DMS153 (cell line): ENCODE measurements at regions not wholly inside any gene's neighbourhood (a gene's known extent, or its start where the extent isn't known, plus 50 kb on each side); places are given as distances from the start of the nearest gene placed in this dataset.

Experiments
- DNase-seq: peaks from one replicate; lab custom pipeline; 2025; lab: John Stamatoyannopoulos, UW

DNA sequence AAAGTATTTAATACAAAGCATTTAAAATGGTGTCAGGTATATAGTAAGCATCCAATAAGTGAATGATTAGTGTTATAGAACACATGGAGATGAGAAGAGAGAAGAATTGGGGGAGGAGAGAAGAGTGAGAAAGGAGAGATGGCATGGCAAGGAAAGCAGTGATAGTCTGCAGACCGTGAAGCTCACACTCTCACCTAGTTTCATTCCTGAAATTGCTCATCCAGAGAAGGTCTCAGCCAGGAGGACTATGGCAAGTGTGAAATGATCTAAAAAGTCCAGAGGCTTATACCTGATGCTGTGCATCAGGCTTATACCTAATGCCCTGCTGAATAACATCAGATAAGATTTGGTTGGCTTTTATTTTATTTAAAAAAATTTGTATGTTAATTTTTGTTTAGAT is 351.6 kb upstream of the KLF12 start:
- DNase-seq, result no peak

DNA sequence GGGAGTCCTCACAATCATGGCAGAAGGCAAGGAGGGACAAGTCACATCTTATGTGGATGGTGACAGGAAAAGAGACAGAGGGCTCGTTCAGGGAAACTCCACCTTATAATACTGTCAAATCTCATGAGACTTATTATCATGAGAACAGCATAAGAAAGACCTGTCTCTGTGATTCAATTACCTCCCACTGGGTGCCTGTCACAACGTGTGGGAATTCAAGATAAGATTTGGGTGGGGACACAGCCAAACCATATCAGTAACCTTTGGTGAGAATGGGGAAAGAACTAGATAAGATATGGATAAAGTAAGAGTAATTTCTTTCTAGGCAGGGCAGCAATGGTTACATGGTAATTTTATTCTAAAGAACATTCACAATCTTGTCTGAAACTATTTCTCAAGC is 344.9 kb upstream of the KLF12 start:
- no peak for DNase-seq

DNA sequence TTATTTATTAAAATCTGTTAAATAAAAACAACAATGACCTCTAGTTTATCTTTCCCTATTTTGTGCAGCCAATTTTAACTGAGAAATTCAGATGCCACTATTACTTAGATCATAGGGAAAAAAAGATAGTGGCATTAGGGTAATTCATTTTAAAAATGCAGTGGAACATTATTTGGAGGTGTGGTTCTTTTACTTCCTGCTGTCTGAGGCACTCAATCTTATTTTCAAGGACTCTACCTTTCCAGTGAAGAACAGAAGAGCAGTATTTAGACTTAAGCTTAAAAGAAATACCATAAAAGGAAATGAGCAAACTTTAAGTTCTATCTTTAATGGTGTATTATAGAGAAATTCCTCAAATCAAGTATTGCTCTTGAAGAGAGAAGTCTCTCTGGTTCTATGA is 342.6 kb upstream of the KLF12 start:
- DNase-seq, result no peak

DNA sequence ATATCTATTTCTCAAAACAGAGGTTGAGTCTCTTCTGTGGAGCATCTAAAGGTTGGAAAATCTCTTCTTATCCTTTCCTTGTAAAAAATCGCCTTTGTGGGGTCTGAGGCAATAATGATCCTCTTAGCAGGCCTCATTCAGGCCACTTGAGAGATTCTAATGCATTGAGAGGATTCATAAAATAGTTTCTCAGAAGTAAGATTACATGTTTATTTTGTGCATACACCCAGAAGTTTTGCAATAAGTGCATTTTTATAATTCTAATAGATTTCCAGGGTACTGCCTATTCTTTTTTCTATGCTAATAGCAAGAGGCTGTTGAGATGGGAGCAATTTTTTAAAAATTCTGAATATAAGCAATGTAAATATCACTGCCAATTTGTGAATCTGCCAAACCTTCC is 342.2 kb upstream of the KLF12 start:
- DNase-seq, result no peak

DNA sequence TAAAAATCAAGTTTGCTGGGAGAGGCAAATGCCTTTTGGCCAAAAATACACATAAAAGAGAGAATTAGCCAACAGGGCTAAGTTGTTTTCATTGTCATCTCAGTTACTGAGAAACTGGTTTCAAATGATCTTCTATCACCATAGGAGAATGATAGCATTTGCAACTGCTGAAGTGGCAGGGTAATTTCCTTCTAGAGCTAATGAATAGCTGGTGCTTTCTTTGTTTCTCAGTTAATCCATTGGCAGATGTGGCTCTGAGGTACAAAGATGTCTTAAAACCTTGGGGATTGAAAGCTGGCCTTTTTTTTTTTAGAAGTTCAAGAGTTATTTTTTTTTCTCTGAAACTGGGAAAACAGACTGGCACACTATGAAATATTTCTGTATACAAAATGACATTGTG is 332.7 kb upstream of the KLF12 start:
- DNase-seq, result no peak

DNA sequence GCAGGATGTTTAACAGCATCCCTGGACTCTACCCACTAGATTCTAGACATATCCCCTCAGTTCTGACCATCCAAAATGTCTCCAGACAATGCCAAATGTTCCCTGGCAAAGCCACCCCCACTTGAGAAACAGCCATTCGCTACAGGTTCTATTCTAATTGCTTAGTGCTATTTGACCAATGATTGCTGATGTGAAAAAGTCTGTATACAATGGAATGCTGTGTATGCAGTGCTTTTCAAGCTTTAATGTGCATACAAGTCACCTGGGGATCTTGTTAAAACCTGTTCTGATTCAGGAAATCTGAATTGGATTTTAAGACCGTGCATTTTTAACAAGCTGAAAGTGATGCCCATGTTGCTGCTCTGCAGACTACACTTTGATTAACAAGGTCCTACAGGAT is 331.8 kb upstream of the KLF12 start:
- no peak for DNase-seq

DNA sequence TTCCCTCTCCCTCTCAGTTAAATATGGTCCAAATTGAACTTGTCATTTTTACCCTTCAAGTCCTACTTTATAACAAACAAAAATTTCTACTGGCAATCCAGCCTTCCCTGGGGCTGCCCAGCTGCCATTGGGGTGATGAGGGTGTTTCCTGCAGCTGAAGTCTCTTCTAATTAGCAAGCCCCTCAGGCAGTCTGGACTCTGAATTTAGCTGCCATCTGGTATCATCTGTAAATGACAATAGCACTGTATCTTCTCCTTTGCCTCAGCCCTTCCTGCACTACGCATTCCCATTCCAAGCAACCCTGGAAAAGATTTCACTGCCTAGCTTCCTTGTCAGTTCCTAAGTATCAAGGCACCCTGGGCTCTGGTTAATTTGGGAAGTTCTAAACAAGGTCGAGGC is 331.1 kb upstream of the KLF12 start:
- no peak for DNase-seq

DNA sequence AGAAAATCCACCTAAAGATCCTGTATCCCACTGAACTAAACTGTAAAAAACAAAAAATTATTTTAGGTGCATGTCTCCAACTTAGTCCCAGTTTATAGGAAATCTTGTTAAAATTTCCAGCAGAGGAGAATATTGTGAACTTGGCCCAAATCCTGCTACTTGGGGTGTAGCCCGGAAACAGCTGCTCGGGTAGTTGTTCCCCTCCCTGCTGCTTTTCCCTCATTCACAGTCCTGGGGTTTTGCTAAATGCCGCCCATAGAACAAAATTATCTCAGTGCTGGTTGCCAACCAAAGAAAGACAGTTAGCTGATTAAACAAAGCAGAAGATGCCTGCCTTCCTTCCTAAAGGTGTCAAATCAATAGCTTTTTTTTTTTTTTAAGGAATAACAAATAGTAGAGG is 330.5 kb upstream of the KLF12 start:
- no peak for DNase-seq

DNA sequence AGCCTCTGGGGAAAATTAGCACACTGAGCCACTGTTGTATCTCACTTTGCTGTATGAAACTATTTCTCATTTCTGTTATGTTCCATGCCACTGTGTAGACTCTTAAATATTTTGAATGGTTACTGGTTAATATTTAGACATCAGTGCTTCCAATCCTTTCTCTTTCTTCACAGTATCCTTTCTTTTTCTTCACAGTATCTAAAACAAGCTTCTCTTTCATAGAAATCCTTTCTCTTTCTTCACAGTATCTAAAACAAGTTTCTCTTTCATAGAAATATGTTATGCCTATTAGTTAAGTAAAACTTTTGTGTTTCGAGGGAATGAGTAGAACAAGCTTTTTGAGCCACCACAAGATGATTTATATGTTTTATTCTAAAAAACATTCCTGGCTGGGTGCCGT is 326.8 kb upstream of the KLF12 start:
- DNase-seq, result no peak

DNA sequence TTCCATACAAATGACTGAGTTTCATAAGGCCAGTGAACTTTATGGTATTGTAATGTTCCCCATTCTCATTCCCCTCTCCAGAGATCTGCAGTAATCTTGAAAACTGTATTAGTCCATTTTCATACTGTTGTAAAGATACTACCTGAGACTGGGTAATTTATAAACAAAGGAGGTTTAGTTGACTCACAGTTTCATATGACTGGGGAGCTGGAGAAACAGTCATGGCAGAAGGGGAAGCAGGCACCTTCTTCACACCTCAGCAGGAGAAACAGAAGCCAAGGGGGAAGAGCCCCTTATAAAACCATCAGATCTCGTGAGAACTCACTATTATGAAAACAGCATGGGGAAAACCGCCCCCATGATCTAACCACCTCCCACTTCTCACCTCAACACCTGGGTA is 318.7 kb upstream of the KLF12 start:
- no peak for DNase-seq

DNA sequence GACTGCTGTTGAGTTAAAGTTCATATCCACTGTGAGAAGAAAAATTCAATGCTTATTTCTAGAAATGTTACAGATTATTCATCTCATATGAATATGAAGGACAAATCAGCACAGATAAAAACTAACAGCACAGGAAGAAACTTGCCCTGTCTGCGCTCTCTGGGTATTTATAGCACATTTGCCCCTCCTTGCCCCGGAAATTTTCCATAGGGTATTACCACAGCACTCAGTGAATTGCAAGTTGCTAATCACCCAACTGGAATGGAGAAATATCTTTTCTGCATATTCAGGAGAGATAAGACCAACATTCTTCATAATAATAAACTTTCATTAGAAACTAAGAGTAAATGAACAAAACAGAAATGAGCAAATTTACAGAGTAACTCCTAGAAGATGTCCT is 318.0 kb upstream of the KLF12 start:
- DNase-seq, result no peak

DNA sequence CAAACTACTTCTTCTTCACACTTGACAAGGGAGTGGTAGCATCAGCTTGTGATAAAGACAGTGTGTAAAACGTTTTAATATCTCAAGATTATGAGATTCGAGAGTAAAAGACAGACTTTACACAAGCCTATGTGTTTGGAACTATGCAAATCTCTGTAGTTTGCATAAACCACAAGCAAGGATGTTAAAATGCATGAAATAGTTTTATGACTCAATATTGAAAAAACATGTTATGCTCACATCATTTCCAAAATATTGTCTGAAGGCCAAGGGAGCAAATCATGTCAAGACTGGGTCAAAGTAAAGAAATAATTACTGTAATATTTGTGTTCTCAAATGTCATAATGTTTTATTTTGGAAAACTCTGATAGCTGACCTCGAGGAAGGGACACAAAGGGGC is 316.8 kb upstream of the KLF12 start:
- DNase-seq, result no peak

DNA sequence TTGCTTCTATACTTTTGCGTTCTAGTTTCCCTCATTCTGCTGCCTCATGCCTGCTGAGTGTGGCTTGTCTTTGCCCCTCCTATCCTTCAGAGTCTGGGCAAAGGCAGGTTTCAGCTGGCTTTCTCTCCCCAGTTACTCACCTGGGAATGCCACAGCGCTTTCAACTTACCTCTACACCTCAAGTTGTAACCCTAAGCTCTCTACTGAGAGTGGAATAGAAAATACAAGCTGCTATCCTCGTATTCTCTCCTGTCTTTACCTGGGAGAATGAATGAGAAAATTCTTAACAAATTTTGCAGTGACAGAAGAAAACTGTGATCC is 316.3 kb upstream of the KLF12 start:
- no peak for DNase-seq

DNA sequence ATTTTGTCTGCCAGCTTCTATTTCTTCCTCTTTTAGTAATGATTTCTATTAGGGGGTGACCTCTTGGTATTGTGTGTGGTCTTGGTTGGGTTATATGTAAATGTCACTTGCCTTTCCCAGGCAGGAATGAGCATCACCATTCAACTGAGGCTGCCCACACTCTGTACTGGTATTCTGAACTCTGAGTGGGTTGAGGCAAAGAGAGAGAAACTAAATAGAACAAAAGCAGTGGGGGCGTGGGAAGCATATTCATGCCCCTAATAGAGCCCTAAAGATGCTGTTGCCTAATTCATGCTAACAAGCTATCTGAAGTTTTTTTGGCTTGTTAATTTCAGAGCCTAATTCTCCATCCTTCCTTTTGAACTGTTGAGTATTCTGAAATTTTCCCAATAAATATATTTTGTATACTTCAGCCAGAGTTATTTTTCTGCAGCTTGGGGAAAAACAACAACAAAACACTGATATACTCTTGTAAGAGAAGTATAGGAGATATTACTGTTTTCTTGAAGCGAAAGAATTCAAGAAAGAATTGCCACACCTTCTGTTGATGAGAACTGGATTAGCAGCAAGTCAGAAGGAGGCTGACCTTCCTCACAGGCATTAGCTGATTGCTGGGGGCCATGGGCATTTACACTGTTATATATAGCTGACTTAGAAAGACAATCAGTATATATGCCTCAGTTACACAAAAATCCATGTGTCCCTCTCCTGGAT is 315.8 kb upstream of the KLF12 start:
- DNase-seq, result no peak

DNA sequence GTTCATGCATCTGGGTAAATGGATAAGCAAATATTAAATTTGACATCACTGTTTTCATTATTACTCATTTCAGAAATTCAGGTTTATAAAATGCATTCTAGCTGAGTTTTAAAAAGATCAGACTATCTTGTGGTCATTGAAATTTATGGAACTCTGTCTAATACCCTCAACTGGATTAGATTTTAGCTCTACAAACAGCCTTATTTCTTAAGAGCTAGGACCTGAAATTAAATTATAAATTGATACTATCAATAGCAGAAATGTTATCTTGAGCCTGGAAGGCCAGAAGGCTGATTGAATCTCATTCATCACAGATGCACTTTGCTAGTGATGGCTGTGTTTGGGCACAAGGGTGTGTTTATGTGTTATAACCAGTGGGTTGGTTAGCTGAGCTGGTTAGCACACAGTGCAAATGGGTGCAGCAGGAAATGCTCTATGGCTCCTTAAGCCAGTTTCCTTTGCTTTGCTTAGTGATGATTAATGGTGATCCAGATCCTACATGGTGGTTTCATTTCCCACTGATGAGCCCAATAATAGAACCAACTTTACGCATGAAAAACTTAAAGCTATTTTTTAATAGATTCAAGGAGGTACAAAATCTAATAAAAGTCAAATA is 310.8 kb upstream of the KLF12 start:
- peak; percentile 16 for DNase-seq

DNA sequence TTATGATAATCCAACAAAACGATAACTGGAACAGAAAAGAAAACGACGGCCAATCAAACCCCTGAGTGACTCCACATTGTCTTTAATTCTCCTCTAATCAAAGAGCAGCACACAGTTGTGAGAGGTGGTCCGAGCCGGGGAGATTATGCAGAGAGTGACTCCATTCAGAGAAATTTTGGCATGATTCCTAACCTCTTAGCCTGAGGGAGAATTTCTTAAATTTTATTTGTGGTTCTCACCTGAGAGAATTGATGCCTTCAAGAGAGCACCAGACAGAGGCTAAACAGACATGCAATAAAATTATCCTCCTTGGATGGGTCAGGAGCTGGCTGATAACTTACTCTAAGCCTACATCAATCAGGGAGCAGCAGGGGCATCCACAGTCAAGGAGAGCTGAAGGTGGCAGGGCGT is 310.0 kb upstream of the KLF12 start:
- DNase-seq, result no peak

DNA sequence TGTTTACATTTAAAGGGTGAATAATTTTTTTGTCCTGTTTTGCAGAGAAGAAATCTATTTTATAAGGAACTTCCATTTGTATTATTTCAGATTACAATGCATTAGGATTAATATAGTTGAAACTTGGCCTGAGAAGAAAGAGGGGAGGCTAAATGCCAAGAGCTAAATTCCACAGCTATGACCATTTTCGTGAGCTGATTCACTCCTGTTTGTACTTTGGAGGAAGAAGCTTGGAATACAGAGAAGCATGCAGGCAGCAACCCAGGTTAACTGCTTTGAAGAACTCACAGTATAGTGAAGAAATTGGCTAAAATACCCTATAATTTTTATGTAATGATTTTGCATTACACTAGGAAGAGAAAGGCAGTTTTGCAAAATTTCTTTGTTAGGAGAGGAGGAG is 309.4 kb upstream of the KLF12 start:
- DNase-seq, result no peak

DNA sequence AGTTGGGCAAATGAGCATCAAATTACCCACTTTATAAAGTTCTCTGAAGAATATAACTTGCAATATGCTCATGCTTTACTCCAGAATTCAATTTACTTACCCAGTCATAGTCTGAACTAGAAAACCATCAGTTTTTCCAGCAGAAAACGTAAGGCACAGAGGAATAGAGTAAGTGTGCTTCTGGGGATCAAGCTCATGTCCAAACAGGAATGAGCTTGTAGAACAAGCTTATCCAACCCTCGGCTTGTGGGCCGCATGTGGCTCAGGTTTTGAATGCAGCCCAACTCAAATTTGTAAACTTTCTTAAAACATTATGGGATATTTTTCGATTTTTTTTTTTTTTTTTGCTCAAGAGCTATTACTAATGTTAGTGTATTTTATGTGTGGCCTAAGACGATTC is 308.5 kb upstream of the KLF12 start:
- no peak for DNase-seq

DNA sequence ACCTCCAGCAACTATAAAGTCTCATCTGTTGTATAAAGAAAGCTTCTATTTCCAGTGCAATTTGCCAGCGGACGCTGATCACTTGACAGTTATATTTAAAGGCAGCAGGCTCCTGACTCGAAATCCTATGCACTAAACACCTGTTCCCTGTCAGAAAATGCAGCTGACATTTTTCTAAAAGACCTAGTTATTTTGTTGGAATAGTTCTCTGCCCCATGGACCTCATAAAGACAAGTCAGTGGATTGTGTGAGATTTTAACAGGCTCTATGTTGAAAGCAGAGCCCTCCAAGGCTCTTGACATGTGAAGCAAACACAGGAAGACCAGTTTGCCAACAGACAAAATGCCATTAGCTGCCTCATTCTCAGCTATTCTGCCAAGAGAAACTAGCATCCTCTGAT is 304.7 kb upstream of the KLF12 start:
- DNase-seq, result no peak

DNA sequence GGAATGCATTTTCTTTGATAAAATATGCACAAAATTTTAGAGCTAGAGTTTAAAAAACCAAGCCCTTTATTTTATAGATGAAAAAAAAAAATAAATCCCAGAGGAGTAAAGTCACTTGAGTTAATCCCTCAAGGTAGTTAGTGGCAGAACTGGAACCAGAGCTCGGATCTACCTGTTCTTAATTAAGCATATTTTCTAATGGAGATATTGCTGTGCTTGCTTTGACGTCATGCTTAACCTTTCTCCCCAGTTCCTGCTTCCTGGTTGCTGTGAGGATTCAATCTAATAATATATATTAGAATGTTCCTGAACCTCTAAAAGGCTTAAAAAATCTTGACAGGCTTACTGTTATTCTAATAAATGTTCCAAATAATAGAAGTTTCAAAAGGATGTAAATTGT is 300.6 kb upstream of the KLF12 start:
- no peak for DNase-seq

DNA sequence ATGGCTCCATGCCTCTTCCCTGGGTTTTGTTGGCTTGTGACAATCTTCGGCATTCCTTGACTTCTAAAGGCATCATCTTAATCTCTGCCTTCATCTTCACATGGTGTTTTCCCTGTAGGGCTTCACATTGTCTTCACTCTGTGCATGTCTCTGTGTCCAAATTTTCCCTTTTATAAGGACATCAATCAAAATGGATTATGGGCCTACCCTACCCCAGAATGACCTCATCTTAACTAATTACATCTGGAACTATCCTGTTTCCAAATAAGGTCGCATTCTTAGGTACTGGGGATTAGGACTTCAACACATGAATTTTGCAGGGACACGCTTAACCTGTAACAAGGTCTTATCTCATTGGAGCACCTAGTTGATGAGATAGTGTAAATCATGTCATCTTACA is 290.3 kb upstream of the KLF12 start:
- DNase-seq, result no peak

DNA sequence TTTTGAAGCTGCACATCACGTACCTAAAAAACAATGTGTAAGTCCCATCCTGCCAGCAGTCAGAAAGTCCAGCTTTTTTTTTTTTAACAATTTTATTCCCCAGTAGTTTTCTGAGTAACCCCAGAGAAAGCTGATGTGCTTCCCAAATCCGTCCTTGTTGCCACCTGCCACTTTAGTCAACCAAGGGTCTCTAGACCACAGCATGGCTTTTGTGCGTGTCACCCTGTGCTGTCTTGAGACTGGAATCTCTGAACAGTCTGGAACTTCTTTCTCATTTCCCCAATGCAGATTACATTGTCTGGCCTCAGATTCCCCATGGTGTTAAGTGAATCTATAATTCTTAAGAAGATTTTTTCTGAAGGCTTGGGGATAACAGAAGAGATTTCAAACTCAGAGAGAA is 289.2 kb upstream of the KLF12 start:
- DNase-seq, result no peak

DNA sequence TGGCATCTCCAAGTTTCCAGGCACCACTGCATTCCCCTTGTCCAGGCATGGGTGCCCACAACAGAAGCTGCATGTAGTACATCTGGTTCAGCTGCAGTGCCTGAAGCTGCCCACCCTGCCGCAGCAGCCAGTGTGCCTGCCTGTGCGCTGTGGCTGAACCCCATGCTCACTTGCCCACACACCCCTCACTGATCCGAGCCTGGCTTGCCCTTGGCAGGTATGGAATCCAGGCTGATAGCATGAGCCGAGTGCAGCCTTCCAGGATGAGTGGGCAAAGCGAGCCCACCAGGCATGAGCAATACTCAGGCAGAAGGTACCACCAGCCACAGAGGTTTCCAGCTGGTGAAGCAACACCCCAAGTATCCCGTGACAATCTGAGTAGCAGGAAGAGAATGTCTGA is 280.3 kb upstream of the KLF12 start:
- DNase-seq, result no peak

DNA sequence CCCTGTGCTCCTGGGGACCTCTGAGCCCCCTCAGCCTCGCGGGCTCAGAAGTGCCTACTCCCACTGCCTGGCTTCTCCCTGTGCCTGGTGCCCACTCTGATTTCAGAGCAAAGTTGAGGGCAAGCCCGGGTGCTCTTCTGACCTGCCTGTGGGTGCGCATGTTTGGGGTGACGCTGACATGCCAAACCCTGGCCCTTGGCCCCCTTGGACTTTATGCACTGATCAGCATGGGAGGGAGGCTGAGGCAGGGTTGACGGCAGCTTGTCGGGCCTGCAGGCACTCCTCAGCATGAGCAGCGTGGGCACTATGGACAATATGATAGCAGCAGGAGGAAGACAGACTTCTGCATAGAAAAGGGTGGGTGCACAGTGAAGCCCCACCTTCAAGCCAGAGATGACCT is 279.3 kb upstream of the KLF12 start:
- DNase-seq, result no peak

DNA sequence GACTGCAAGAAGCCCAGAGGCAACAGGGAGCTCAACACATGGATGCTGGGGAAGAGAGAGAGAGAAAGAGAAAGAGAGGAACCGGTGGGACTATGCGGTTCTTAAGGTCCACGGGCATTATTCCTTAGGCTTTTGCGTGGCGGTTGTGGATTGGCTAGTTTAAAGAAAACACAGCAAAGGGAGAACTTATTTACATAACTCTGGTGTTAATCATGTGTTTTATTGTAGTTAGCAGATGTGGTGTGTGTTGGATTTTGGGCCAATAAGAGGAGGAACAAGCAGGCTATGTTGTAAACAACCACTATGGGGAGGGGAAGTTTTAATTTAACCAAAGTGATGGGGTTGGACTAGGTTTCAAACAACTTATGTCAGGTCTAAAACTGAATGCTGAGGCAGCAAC is 275.3 kb upstream of the KLF12 start:
- no peak for DNase-seq
